CD14-positive monocyte (primary cell): ENCODE measurements at regions not wholly inside any gene's neighbourhood (a gene's known extent, or its start where the extent isn't known, plus 50 kb on each side); places are given as distances from the start of the nearest gene placed in this dataset.

Experiments
- DNase-seq, 3 donors: peaks; one replicate each; pipeline ENCODE4 v3.0.0-alpha.2; 2011 to 2022
- H2AFZ ChIP-seq: 2 replicates; pipeline ENCODE4 v1.6.0; 2012; ENCODE audit warnings: mild to moderate bottlenecking, low read depth, low read length, inconsistent platforms; ENCODE audit not compliant: insufficient read depth, poor library complexity, severe bottlenecking
- H3K27ac ChIP-seq, 2 donors: 1 replicate in 1 of 2; 2 replicates in 1 of 2; pipeline ENCODE4 v1.5.1; 2012 to 2013; ENCODE audit warnings: low read length in 2 of 2, control low read depth in 1 of 2, inconsistent platforms in 1 of 2, low read depth in 1 of 2, mild to moderate bottlenecking in 1 of 2
- H3K27me3 ChIP-seq, 2 donors: one replicate each; pipeline versions ENCODE4 v1.6.0 to v1.6.1; 2011 to 2013; ENCODE audit warnings: low read length in 2 of 2; ENCODE audit not compliant: control insufficient read depth in 2 of 2, insufficient read depth in 2 of 2
- H3K36me3 ChIP-seq, 2 donors: replicated peaks in 1 of 2; 1 replicate in 1 of 2; 2 replicates in 1 of 2; pipeline versions ENCODE4 v1.5.1 to v1.6.1; 2012 to 2013; ENCODE audit warnings: low read length in 2 of 2, control low read depth in 1 of 2, inconsistent platforms in 1 of 2, mild to moderate bottlenecking in 1 of 2; ENCODE audit not compliant: insufficient read depth in 2 of 2, control insufficient read depth in 1 of 2
- H3K4me1 ChIP-seq, 2 donors: 1 replicate in 1 of 2; 2 replicates in 1 of 2; pipeline versions ENCODE4 v1.5.1 to v1.6.1; 2012 to 2013; ENCODE audit warnings: low read length in 2 of 2, control low read depth in 1 of 2, inconsistent platforms in 1 of 2, mild to moderate bottlenecking in 1 of 2, moderate library complexity in 1 of 2; ENCODE audit not compliant: insufficient read depth in 2 of 2, control insufficient read depth in 1 of 2
- H3K4me2 ChIP-seq: replicated peaks from 2 replicates; pipeline ENCODE3; 2012; ENCODE audit warnings: low read length, moderate library complexity, mild to moderate bottlenecking; ENCODE audit not compliant: poor library complexity, severe bottlenecking; ENCODE audit errors: extremely low read depth
- H3K4me3 ChIP-seq, 3 experiments: fragments of 200-600 bp in 1 of 3; sonication (generic) in 1 of 3; replicated peaks in 1 of 3; 1 replicate in 2 of 3; 2 replicates in 1 of 3; pipeline ENCODE4 v1.5.1; 2011 to 2013; ENCODE audit warnings: low read length in 3 of 3, mild to moderate bottlenecking in 3 of 3, control low read depth in 2 of 3, low read depth in 2 of 3, inconsistent platforms in 1 of 3, moderate library complexity in 1 of 3
- H3K79me2 ChIP-seq: 2 replicates; pipeline ENCODE4 v1.6.0; 2012; ENCODE audit warnings: mild to moderate bottlenecking, control low read depth, inconsistent platforms, low read length, moderate library complexity; ENCODE audit not compliant: insufficient read depth
- H3K9ac ChIP-seq: 2 replicates; pipeline ENCODE4 v1.6.0; 2017; ENCODE audit warnings: low read length, mild to moderate bottlenecking; ENCODE audit not compliant: insufficient read depth, poor library complexity, severe bottlenecking
- H3K9me3 ChIP-seq, 2 donors: replicated peaks in 1 of 2; 1 replicate in 1 of 2; 2 replicates in 1 of 2; pipeline versions ENCODE4 v1.5.1 to v1.6.1; 2012 to 2013; ENCODE audit warnings: low read length in 2 of 2, control low read depth in 1 of 2; ENCODE audit not compliant: control insufficient read depth in 1 of 2, insufficient read depth in 1 of 2
- H4K20me1 ChIP-seq: 2 replicates; pipeline ENCODE4 v1.6.0; 2012; ENCODE audit warnings: mild to moderate bottlenecking, low read length, control low read depth, moderate library complexity; ENCODE audit not compliant: insufficient read depth
- H3K27ac Mint-ChIP-seq, 7 donors: one replicate each; pipeline ENCODE4 v1.8.0; 2020; ENCODE audit warnings: mild to moderate bottlenecking in 7 of 7, mixed read lengths in 7 of 7, moderate library complexity in 6 of 7, inconsistent platforms in 2 of 7
- H3K27me3 Mint-ChIP-seq, 3 donors: one replicate each; pipeline ENCODE4 v1.8.0; 2021 to 2022; ENCODE audit warnings: low read depth in 3 of 3, mild to moderate bottlenecking in 3 of 3, mixed read lengths in 3 of 3, moderate library complexity in 3 of 3, inconsistent platforms in 1 of 3
- H3K36me3 Mint-ChIP-seq, 2 donors: one replicate each; pipeline ENCODE4 v1.8.0; 2020; ENCODE audit warnings: mixed read lengths in 2 of 2, inconsistent platforms in 1 of 2, mild to moderate bottlenecking in 1 of 2
- H3K4me1 Mint-ChIP-seq: one replicate; pipeline ENCODE4 v1.8.0; 2020; ENCODE audit warnings: mild to moderate bottlenecking, mixed read lengths
- H3K4me3 Mint-ChIP-seq, 2 donors: one replicate each; pipeline ENCODE4 v1.8.0; 2020; ENCODE audit warnings: mild to moderate bottlenecking in 2 of 2, mixed read lengths in 2 of 2, moderate library complexity in 1 of 2
- H3K9me3 Mint-ChIP-seq, 7 donors: one replicate each; pipeline ENCODE4 v1.8.0; 2020 to 2022; ENCODE audit warnings: mixed read lengths in 7 of 7, mild to moderate bottlenecking in 6 of 7, moderate library complexity in 6 of 7, inconsistent platforms in 2 of 7
- WGBS: methylation state at CpG from one replicate; pipeline ENCODE4 v1.1.5; 2013; ENCODE audit warnings: missing lambda C conversion rate; ENCODE audit not compliant: insufficient coverage; 5-methylcytosine and 5-hydroxymethylcytosine counted together
- intact Hi-C, 2 donors: fragments of 100-400 bp; cut with micrococcal nuclease; formaldehyde crosslinking; loops; one replicate each; pipeline versions ENCODE4 v1.15.0 to v1.15.1; 2023
- TF ChIP-seq, protein P1 (sequence below): fragments of 200-600 bp; IDR thresholded peaks from one replicate; pipeline ENCODE4 v1.8.0; 2022; ENCODE audit warnings: antibody characterized with exemption, mild to moderate bottlenecking

DNA sequence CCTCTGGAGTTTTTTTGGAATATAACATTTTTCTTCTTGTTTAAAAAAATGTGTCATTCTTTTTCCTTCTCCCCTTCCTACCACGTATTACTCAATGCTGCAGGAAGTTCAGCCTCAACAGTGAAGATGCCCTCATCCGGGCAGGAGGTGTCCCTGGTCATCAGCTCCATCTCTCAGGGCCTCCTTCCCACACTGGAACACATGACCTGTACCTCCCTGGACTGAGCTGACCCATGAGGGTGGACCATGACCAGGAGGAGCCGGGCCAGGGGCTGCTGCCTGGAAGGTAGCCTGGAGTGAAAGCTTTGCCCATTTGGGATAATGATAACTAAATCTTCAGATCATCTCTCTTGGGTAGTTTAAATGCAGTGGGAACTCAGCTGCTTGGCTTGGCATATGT is 316.5 kb upstream of the ZMIZ1 start:
- peak in 2 of 3 donors; percentile 26 to 37 for DNase-seq
- Histone ChIP-seq H3K4me3 (no peak overlapping the region), H3K4me2 (no peak overlapping the region), H3K9ac (no peak overlapping the region), H3K27ac (no peak overlapping the region), H4K20me1 (no peaks in the 10 kb centered on the region), H3K36me3 (no peaks in the 10 kb centered on the region), H3K9me3 (no peaks in the 10 kb centered on the region), H3K79me2 (no peaks in the 10 kb centered on the region), H3K27me3 (no peaks in the 10 kb centered on the region), H3K4me1 (peaks cover 27 to 35% of the 10 kb centered on the region in 2 donors), H2AFZ (no peak overlapping the region)
- 36% methylated on average over 2 of the region's 3 CpGs for WGBS
- TF ChIP-seq, protein P1, sequence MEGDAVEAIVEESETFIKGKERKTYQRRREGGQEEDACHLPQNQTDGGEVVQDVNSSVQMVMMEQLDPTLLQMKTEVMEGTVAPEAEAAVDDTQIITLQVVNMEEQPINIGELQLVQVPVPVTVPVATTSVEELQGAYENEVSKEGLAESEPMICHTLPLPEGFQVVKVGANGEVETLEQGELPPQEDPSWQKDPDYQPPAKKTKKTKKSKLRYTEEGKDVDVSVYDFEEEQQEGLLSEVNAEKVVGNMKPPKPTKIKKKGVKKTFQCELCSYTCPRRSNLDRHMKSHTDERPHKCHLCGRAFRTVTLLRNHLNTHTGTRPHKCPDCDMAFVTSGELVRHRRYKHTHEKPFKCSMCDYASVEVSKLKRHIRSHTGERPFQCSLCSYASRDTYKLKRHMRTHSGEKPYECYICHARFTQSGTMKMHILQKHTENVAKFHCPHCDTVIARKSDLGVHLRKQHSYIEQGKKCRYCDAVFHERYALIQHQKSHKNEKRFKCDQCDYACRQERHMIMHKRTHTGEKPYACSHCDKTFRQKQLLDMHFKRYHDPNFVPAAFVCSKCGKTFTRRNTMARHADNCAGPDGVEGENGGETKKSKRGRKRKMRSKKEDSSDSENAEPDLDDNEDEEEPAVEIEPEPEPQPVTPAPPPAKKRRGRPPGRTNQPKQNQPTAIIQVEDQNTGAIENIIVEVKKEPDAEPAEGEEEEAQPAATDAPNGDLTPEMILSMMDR: no peak
- peaks cover 0 to 10% (median 0%) of the 10 kb centered on the region in 7 donors for H3K9me3 Mint-ChIP-seq
- H3K27ac Mint-ChIP-seq: peak overlapping the region in 1 of 7 donors; percentile 25
- peak overlapping the region in 1 of 2 donors; percentile 39 for H3K4me3 Mint-ChIP-seq
- H3K36me3 Mint-ChIP-seq: peaks cover 0 to 3% of the 10 kb centered on the region in 2 donors
- H3K27me3 Mint-ChIP-seq: peaks cover 16 to 17% (median 16%) of the 10 kb centered on the region in 3 donors
- H3K4me1 Mint-ChIP-seq: peaks cover 38% of the 10 kb centered on the region
- intact Hi-C loops: loop anchor here in 1 of 2 donors (10.0 kb wide), 4 partner anchors 177 to 513 kb away; no protein-coding TSS in a partner anchor

DNA sequence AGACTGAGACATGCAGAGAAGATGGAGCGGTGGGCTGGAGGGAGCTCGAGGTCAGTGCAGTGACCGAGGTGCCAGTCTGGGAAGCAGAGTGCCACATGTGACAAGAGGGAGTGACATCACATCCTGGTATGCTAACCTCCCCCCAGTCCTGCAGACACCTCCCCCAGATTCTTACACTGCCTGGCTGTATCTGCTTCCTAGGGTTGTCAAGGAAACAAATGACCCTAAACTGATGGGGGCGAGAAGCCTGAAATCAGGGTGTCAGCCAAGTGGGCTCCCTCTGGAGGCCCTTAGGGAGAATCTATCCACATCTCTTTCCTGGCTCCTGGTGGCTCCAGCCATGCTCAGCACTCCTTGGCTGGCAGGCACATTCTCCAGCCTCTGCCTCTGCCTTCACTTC is 316.1 kb upstream of the ZMIZ1 start:
- H3K4me1 ChIP-seq: peaks cover 32 to 39% of the 10 kb centered on the region in 2 donors
- H3K9ac ChIP-seq: no peak overlapping the region
- H3K9me3 ChIP-seq: no peaks in the 10 kb centered on the region
- no peaks in the 10 kb centered on the region for H3K79me2 ChIP-seq
- Mint-ChIP-seq H3K4me3 (peak overlapping the region in 1 of 2 donors; percentile 39), H3K36me3 (peaks cover 0 to 3% of the 10 kb centered on the region in 2 donors), H3K4me1 (peaks cover 42% of the 10 kb centered on the region), H3K27me3 (peaks cover 14 to 17% (median 16%) of the 10 kb centered on the region in 3 donors), H3K27ac (peak overlapping the region in 2 of 7 donors; percentile 19 to 25), H3K9me3 (peaks cover 0 to 10% (median 0%) of the 10 kb centered on the region in 7 donors)
- WGBS: 100% methylated on average over 1 of the region's 4 CpGs
- no peaks in the 10 kb centered on the region for H3K36me3 ChIP-seq
- TF ChIP-seq, protein P1: no peak
- no peaks in the 10 kb centered on the region for H3K27me3 ChIP-seq
- H4K20me1 ChIP-seq: no peaks in the 10 kb centered on the region
- intact Hi-C loops: loop anchor here in 1 of 2 donors (10.0 kb wide), 4 partner anchors 178 to 512 kb away; no protein-coding TSS in a partner anchor
- H3K27ac ChIP-seq: no peak overlapping the region
- H3K4me2 ChIP-seq: no peak overlapping the region
- no peak overlapping the region for H2AFZ ChIP-seq
- H3K4me3 ChIP-seq: no peak overlapping the region
- DNase-seq: peak; percentile 15 to 26 (median 20)
